VCaP (cell line): ENCODE measurements at regions not wholly inside any gene's neighbourhood (a gene's known extent, or its start where the extent isn't known, plus 50 kb on each side); places are given as distances from the start of the nearest gene placed in this dataset.

Experiments used
- H3K27ac ChIP-seq: fragments of 450-650 bp; 2 replicates; pipeline ENCODE4 v1.5.1; 2017
- CTCF ChIP-seq: fragments of 450-650 bp; conservative IDR thresholded peaks from 2 replicates; pipeline ENCODE4 v1.5.1; 2017; ENCODE audit warnings: mild to moderate bottlenecking, moderate library complexity

DNA sequence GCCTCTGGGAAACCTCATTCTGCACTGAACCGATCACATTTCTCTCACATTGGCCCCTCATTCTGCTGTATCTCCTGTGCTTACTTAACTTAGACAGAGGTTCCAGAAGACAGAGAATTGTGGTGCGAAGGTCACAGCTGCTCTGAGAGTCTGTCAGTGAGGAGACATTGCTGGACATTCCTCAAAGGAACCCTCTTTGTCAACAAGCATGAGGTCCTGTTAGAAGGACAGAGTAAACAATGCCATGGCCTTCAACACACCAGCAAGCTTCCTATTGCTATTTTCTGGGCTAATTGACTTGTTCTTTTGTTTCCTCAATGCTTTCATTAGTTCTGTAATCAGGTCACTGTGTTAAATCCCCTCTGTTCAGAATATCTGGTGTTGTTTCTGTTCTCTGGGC lies 109.3 kb upstream of the FZD8 start:
- H3K27ac ChIP-seq: no peak overlapping the region
- TF ChIP-seq CTCF: no peak

GRCh38 chr10:35749230-35749629 lies 107.1 kb upstream of the FZD8 start:
- TF ChIP-seq CTCF: no peak
- H3K27ac ChIP-seq: no peak overlapping the region

- no peak for TF ChIP-seq CTCF
- no peak overlapping the region for H3K27ac ChIP-seq
Measured at GRCh38 chr10:35745617-35746403, 103.7 kb upstream of the FZD8 start.

DNA sequence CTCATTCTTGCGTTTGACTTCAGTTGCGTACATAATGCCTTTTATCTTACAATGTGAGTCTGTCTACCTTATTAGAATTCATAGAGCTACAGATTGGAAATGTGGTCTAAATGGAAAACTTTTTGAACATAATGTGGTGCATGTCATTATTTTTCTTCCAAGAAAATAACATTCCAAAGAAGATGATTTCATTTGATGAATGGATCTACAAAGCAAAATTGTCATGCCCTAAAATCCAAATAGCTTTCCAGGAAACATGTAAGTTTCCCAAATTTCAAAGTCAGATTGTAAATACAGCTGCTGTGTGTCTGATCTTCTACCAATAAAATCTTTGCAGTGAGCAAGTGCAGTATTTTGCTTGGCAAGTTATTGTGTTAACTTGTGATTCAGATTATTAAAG lies 101.8 kb upstream of the FZD8 start:
- no peak for TF ChIP-seq CTCF
- H3K27ac ChIP-seq: no peak overlapping the region

DNA sequence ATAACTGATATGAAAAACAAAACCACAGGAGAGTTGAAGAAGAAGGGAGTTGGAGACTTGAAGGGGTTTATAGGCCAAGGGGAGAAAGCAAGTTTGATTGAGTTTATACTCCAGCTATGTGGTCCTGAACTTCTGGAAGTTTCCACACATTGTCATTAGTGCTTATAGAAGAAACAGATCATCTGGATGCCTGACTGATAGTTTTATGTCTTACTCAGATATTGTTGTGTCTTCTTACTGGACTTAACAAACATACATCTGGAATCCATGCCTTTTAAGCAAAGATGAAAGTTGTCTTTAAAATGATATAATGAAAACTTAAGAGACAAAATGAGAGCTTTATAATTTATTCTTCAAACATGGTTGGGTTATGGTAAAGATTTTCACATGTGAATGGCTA lies 101.3 kb upstream of the FZD8 start:
- TF ChIP-seq CTCF: no peak
- no peak overlapping the region for H3K27ac ChIP-seq

- TF ChIP-seq CTCF: no peak
- H3K27ac ChIP-seq: no peak overlapping the region
Measured at GRCh38 chr10:35739998-35740397, 97.9 kb upstream of the FZD8 start.

GRCh38 chr10:35735412-35735811 lies 93.3 kb upstream of the FZD8 start:
- TF ChIP-seq CTCF: no peak
- H3K27ac ChIP-seq: no peak overlapping the region
